Activated T-cell treated with anti-CD3 and anti-CD28 coated beads, Interleukin-2, amount 50 U/mL, for 4 hours (primary cell): ENCODE measurements at regions not wholly inside any gene's neighbourhood (a gene's known extent, or its start where the extent isn't known, plus 50 kb on each side); places are given as distances from the start of the nearest gene placed in this dataset.
"Not testable (repeated sequence)": the region's sequence is repeated elsewhere in the genome, so short reads cannot be mapped to it uniquely, and the experiment has no call there.

Source experiments
- ATAC-seq, 2 donors: fragments of 200-7000 bp; cut with Tn5 transposase; one replicate each; pipeline ENCODE4 v1.10.0; 2021
- DNase-seq: peaks from one replicate; pipeline ENCODE4 v3.0.0-alpha.2; 2020
- H3K27me3 Mint-ChIP-seq: one replicate; pipeline ENCODE4 v1.8.0; 2021; ENCODE audit warnings: low read depth, mixed read lengths
- H3K36me3 Mint-ChIP-seq: one replicate; pipeline ENCODE4 v1.8.0; 2022; ENCODE audit warnings: mixed read lengths; ENCODE audit not compliant: insufficient read depth
- H3K4me1 Mint-ChIP-seq: one replicate; pipeline ENCODE4 v1.8.0; 2021; ENCODE audit warnings: low read depth, mixed read lengths
- H3K4me3 Mint-ChIP-seq: one replicate; pipeline ENCODE4 v1.8.0; 2021; ENCODE audit warnings: mild to moderate bottlenecking, moderate library complexity, mixed read lengths
- H3K9me3 Mint-ChIP-seq: one replicate; pipeline ENCODE4 v1.8.0; 2021; ENCODE audit warnings: mixed read lengths

DNA sequence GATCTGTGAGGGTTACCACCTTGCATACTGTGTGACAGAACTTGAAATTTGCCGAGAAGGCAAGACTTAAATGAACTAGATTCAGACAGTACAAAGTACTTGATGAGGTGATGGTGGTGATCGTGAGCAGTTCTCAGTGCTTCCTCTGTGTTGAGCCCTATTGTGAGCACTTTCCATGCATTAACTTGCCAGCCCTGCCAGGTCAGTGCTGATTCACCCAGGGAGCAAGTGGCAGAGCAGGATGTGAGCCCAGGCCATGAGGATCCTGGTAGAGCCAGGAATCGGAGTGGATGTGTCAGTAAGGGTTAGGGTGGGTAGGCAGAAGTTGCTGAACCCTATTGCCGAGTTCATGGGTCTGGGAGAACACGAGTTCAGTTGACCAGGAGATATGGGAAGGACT lies 4545.7 kb upstream of the TPTE start:
- H3K27me3 Mint-ChIP-seq, H3K4me1 Mint-ChIP-seq, DNase-seq, H3K9me3 Mint-ChIP-seq, ATAC-seq, H3K4me3 Mint-ChIP-seq, H3K36me3 Mint-ChIP-seq: not testable (repeated sequence)

- not testable (repeated sequence) for H3K4me1 Mint-ChIP-seq, H3K9me3 Mint-ChIP-seq, H3K27me3 Mint-ChIP-seq, H3K36me3 Mint-ChIP-seq, DNase-seq, H3K4me3 Mint-ChIP-seq, ATAC-seq
Observed at GRCh38 chr21:5997586-5997985, 4523.8 kb upstream of the TPTE start.

DNA sequence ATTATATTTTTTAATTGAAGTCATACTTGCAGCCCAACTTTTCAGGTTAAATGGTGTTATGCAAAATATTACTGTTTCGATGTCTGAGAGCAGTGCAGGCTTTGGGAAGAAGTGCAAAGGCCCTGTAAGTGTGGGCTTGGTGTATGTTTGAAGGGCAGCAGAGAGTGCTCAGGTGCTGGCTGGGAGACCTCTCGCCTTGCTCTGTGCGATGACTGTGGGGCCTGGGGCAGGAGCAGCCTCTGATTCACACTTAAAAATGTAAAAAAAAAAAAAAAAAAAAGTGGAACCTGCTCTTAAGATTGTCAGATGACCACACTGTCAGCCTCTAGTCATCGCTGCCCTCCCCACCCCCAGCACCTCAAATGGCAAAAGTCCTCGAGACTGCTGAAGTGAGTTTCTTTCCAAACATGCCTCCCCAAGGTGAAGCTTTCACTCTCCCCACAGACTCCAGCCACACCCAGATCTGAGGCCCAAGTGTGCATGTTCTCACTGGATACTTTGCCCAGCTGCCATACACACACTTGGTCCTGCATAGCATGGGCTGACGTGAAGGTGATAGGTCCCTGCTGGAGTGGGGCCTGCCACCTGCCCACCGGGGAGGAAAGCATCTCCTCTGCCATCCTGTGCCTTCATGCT lies 4505.8 kb upstream of the TPTE start:
- not testable (repeated sequence) for H3K36me3 Mint-ChIP-seq, H3K4me3 Mint-ChIP-seq, DNase-seq, H3K27me3 Mint-ChIP-seq, H3K4me1 Mint-ChIP-seq, ATAC-seq, H3K9me3 Mint-ChIP-seq

DNA sequence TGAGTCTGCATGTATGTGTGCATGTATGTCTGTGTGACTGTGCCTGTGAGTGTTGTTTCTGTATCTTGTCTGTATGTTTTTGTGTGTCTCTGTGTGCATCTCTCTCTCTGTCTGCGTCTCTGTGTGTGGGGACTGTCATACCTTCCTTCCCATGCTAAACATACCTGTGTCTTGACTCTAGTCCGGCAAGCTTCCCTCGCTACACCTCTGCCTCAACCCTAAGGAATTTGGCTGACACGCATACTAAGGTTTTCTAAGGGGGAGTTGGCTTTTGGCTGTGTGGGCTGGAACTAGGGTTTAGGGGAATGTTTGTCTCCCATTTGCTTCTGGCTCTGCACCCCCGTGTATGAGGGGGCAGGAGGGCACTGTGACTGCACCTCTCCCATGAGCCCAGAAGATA lies 4500.9 kb upstream of the TPTE start:
- not testable (repeated sequence) for H3K27me3 Mint-ChIP-seq, H3K36me3 Mint-ChIP-seq, H3K9me3 Mint-ChIP-seq, H3K4me1 Mint-ChIP-seq, H3K4me3 Mint-ChIP-seq, DNase-seq, ATAC-seq

- H3K4me1 Mint-ChIP-seq, H3K27me3 Mint-ChIP-seq, ATAC-seq, DNase-seq, H3K9me3 Mint-ChIP-seq, H3K4me3 Mint-ChIP-seq, H3K36me3 Mint-ChIP-seq: not testable (repeated sequence)
Observed at GRCh38 chr21:6020953-6021716, 4500.2 kb upstream of the TPTE start.

- not testable (repeated sequence) for H3K4me3 Mint-ChIP-seq, DNase-seq, H3K9me3 Mint-ChIP-seq, H3K36me3 Mint-ChIP-seq, ATAC-seq, H3K27me3 Mint-ChIP-seq, H3K4me1 Mint-ChIP-seq
Observed at GRCh38 chr21:6021717-6022270, 4499.6 kb upstream of the TPTE start.

DNA sequence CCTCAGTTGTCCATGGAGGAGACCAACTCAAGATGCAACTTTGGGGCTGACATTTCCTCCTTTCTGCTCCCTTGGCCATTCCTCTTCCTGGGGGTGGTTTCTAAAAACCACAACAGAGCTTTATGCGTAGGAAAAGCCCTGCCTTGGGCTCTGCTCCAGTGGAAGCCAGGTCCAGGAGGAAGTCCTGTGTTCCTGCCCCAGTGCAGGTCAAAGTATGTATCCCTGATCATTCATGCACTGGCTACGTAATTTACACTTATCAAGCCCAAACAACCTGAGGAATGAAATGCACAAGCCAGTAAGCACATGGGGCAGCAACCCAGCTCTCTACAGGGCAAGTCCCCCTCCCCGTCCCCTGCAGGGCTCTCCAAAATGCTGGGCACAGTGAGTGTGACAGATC lies 4498.1 kb upstream of the TPTE start:
- H3K27me3 Mint-ChIP-seq, H3K9me3 Mint-ChIP-seq, H3K36me3 Mint-ChIP-seq, DNase-seq, ATAC-seq, H3K4me1 Mint-ChIP-seq, H3K4me3 Mint-ChIP-seq: not testable (repeated sequence)

- H3K4me3 Mint-ChIP-seq, H3K27me3 Mint-ChIP-seq, DNase-seq, H3K4me1 Mint-ChIP-seq, ATAC-seq, H3K36me3 Mint-ChIP-seq, H3K9me3 Mint-ChIP-seq: not testable (repeated sequence)
Observed at GRCh38 chr21:6025139-6025538, 4496.2 kb upstream of the TPTE start.

- DNase-seq, H3K4me1 Mint-ChIP-seq, H3K4me3 Mint-ChIP-seq, H3K36me3 Mint-ChIP-seq, H3K27me3 Mint-ChIP-seq, H3K9me3 Mint-ChIP-seq: not testable (repeated sequence)
- ATAC-seq = peak; percentile 79 to 90
Observed at GRCh38 chr21:6027497-6027896, 4493.9 kb upstream of the TPTE start.

DNA sequence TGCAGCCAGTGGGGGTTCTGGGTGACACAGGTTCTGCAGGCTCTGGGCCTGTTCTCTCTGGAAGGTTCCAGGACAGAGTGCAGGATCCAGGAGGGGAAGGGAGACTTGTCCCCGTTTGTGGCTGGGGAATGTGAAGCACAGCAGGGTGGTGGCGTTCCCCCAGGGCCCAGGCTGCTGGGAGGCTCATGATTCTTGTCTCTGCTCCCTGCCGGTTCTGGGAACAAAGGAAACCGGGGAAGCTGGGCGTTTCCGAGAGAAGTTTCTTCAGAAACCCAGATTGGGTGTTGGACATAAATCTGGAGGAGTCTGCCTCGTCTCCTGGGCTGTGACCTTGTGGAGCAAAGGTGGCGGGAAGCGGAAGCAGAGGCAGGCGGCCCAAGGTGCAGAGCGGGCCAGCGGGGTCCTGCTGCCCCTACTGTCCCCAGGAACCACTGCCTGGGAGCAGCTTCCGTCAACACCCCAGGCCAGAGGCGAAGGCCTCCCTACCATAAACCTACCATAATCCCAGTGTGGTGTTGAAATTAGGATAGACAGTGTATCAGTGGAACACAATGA lies 4487.2 kb upstream of the TPTE start:
- H3K36me3 Mint-ChIP-seq, DNase-seq, H3K4me1 Mint-ChIP-seq, H3K27me3 Mint-ChIP-seq, H3K9me3 Mint-ChIP-seq, ATAC-seq, H3K4me3 Mint-ChIP-seq: not testable (repeated sequence)

- H3K4me3 Mint-ChIP-seq, H3K4me1 Mint-ChIP-seq: not testable (repeated sequence)
Observed at GRCh38 chr21:6034820-6035473, 4486.4 kb upstream of the TPTE start.

GRCh38 chr21:6035474-6036155 lies 4485.8 kb upstream of the TPTE start:
- not testable (repeated sequence) for DNase-seq, H3K4me3 Mint-ChIP-seq, H3K4me1 Mint-ChIP-seq, H3K36me3 Mint-ChIP-seq, H3K27me3 Mint-ChIP-seq, ATAC-seq, H3K9me3 Mint-ChIP-seq

More at GRCh38 chr21:6034820-6035473, 4486.4 kb upstream of the TPTE start:
- not testable (repeated sequence) for ATAC-seq, H3K27me3 Mint-ChIP-seq, H3K9me3 Mint-ChIP-seq, DNase-seq, H3K36me3 Mint-ChIP-seq

- H3K36me3 Mint-ChIP-seq, DNase-seq, H3K4me3 Mint-ChIP-seq, H3K4me1 Mint-ChIP-seq, H3K27me3 Mint-ChIP-seq, ATAC-seq, H3K9me3 Mint-ChIP-seq: not testable (repeated sequence)
Observed at GRCh38 chr21:6039224-6039623, 4482.2 kb upstream of the TPTE start.

DNA sequence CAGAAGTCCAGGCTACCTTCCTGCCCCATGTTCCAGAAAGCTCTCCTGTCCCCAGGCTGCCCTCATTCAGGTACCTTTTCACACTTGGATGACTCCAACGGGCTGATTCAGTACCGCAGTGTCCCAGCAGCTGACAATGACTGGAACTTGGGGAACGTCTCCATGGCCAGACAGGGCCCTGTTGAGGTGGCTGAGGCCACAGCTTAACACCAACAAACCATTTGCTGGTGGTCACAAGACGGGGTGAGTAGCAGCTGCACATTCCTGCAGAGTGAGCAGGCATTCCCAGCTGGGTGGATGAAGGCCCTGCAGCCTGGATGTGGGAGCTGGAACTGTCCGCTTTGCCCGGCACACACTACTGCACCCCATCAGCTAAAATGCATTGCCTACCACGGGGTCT lies 4481.3 kb upstream of the TPTE start:
- not testable (repeated sequence) for H3K4me1 Mint-ChIP-seq, H3K36me3 Mint-ChIP-seq, H3K9me3 Mint-ChIP-seq, ATAC-seq, H3K4me3 Mint-ChIP-seq, H3K27me3 Mint-ChIP-seq, DNase-seq
